Stromal cell of bone marrow (primary cell): ENCODE measurements at regions not wholly inside any gene's neighbourhood (a gene's known extent, or its start where the extent isn't known, plus 50 kb on each side); places are given as distances from the start of the nearest gene placed in this dataset.
"Not testable (repeated sequence)": the region's sequence is repeated elsewhere in the genome, so short reads cannot be mapped to it uniquely, and the experiment has no call there.

Experiments
- DNase-seq: peaks from one replicate; pipeline ENCODE4 v3.0.0-alpha.2; 2012; ENCODE audit warnings: low read depth

DNA sequence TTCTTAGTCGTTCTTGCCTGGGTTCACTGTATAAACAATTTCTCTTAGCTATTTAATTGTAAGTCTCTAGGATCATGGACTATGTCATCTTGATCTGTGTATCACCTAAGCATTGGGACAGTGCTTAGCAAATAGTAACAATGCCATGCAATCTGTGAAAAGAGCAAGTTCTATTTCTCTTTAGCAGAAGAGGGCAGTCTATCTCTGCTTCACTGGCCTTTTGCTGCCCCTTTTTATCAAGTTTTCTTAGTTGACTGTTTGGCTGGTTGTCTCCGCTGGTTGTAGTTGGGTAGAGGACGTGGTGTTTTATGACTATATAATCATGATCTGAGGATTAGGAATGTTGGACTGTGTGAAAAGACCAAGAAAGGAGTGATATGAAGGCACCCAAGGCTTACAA, 315.0 kb downstream of the JRKL start:
- no peak for DNase-seq

- DNase-seq, result no peak
These were observed 316.9 kb downstream of the JRKL start for GRCh38 chr11:96706761-96707160.

- no peak for DNase-seq
These were observed 317.5 kb downstream of the JRKL start for GRCh38 chr11:96707273-96707672.

GRCh38 chr11:96708219-96708878, 318.5 kb downstream of the JRKL start:
- DNase-seq, result no peak

GRCh38 chr11:96713301-96713700, 323.5 kb downstream of the JRKL start:
- DNase-seq, result no peak

- no peak for DNase-seq
These were observed 324.9 kb downstream of the JRKL start for GRCh38 chr11:96714689-96715088.

- peak; percentile 22 for DNase-seq
These were observed 325.4 kb downstream of the JRKL start for GRCh38 chr11:96715208-96715607.

DNA sequence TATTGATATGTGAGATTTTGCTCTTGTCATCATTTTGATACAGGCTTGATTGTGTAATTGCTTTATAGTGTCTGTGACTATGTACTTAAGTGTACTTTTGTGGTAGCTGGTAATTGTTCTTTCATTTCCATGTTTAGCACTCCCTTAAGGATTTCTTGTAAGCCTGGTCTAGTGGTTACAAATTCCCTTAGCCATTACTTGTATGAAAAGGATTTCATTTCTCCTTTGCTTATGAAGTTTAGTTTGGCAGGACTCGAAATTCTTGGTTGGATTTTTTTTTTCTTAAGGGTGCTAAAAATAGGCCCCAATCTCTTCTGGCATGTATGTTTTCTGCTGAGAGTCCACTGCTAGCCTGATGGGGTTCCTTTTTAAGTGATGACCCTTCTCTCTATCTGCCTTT, 346.8 kb downstream of the JRKL start:
- peak; percentile 73 for DNase-seq

DNA sequence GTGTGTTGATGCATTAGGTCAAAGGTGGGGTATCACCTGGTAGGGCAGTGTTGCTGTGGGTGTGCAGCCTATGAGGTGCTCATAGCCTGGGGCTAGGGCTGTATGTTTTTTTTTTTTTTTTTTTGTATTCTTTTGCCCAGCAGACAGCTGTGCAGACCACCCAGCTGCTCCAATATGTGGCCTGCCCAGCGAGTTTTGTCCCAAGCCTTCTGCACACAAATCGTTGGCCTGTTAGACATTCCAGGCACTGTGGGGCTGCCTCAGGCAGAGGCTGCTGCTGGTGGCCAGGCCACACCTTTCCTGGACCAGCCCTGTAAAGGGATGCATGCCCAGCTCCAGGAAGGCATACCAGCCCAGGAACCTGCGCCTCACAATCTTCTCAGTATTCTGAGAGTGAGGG, 348.5 kb downstream of the JRKL start:
- no peak for DNase-seq

- DNase-seq, result peak; percentile 13
These were observed 351.3 kb downstream of the JRKL start for GRCh38 chr11:96741068-96741467.

DNA sequence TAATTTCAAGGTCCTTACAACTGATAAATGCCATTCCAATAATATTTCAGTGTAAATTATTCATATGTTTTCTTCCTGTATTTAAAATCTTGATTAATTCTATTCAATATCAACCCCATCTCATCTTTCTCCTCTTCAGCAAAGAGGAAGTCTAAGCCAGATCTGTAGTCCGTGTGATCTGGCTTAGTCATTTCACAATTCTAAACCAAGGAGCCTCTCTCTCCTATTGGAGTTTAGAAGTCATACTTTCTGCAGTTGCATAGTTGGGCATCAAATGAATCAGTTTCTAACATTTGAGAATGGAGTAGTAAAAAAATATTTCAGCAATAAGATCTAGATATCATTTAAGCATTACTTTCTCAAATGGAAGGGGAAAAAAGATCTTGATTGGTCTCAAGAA, 354.9 kb downstream of the JRKL start:
- DNase-seq, result peak; percentile 35

GRCh38 chr11:96748639-96749370, 359.0 kb downstream of the JRKL start:
- peak; percentile 40 for DNase-seq

DNA sequence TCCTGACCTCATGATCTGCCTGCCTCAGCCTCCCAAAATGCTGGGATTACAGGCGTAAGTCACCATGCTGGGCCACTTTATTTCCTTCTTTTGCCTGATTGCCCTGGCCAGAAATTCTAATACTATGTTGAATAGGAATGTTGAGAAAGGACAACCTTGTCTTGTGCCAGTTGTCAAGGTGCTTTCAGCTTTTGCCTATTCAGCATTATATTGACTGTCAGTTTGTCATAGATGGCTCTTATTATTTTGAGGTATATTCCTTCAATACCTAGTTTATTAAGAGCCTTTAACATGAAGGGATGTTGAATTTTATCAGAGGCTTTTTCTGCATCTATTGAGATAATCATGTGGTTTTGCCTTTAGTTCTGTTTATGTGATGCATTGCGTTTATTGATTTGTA, 362.0 kb downstream of the JRKL start:
- DNase-seq, result not testable (repeated sequence)

GRCh38 chr11:96752221-96752620, 362.4 kb downstream of the JRKL start:
- no peak for DNase-seq

DNA sequence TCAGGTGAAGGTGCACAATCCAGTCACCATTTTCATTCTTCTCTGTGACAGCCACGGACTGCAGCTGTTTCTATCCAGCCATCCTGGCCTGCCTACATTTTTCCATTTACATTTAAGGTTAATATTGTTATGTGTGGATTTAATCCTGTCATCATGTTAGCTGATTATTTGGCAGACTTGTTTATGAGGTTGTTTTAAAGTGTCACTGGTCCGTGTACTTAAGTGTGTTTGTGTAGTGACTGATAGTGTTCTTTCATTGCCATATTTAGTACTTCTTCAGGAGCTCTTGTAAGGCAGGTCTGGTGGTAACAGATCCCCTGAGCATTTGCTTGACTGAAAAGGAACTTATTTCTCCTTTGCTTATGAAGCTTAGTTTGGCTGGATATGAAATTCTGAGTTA, 364.2 kb downstream of the JRKL start:
- DNase-seq, result no peak

- no peak for DNase-seq
These were observed 365.4 kb downstream of the JRKL start for GRCh38 chr11:96755209-96755608.

- DNase-seq, result no peak
These were observed 365.9 kb downstream of the JRKL start for GRCh38 chr11:96755752-96756151.

DNA sequence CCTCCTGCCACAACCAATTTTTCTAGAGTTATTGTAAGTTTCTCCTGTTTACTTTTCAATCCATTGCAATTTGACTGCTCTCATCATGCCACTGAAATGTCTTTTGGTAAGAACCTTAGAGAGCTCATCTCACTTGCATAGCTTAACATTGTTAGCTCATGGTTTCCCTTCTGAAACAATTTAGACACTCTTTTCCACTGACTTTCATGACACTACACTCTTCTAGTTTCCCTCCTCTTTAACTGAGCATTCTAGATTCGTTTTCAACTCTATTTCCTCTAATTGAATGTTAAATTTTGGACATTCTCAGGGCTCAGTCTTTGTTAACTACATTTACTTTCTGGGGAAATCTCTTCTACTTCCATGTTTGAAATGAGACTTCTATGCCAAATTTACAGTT, 369.1 kb downstream of the JRKL start:
- no peak for DNase-seq

- DNase-seq, result no peak
These were observed 370.5 kb downstream of the JRKL start for GRCh38 chr11:96760306-96760705.

GRCh38 chr11:96760815-96761214, 371.0 kb downstream of the JRKL start:
- no peak for DNase-seq

DNA sequence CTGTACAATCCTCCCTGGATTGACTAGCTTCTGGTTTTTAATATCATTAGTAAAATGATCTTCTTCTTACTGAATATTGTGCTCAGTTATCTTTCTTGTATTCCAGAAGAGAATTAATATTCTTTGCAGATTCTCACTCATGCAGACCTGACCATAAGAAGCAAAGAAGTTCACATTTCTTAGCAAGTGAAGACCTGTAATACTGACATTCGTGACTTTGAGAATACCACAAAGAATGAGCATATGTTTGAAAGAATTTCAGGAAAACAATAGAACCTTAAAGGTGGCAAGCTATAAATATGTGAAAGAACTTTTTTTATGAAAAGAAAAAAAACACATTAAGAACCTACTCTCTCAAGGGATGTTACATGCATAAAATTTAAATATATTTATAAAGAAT, 371.6 kb downstream of the JRKL start:
- DNase-seq, result no peak

- DNase-seq, result no peak
These were observed 373.4 kb downstream of the JRKL start for GRCh38 chr11:96763244-96763643.

GRCh38 chr11:96778272-96778671, 388.5 kb downstream of the JRKL start:
- no peak for DNase-seq

GRCh38 chr11:96779030-96779429, 389.2 kb downstream of the JRKL start:
- DNase-seq, result no peak
